Vagina (tissue), 2 donors: ENCODE measurements at regions not wholly inside any gene's neighbourhood (a gene's known extent, or its start where the extent isn't known, plus 50 kb on each side); places are given as distances from the start of the nearest gene placed in this dataset.
"Not testable (repeated sequence)": the region's sequence is repeated elsewhere in the genome, so short reads cannot be mapped to it uniquely, and the experiment has no call there.

Experiments used
- POLR2A ChIP-seq, 2 donors: fragments of 450-650 bp; IDR thresholded peaks; one replicate each; pipeline ENCODE4 v1.6.1; 2017; ENCODE audit warnings: antibody characterized with exemption in 2 of 2, mild to moderate bottlenecking in 2 of 2, moderate library complexity in 2 of 2
- POLR2AphosphoS5 ChIP-seq, 2 donors: sonication (generic); formaldehyde crosslinking; IDR thresholded peaks; one replicate each; pipeline ENCODE4 v1.9.0; 2017; ENCODE audit warnings: antibody characterized with exemption in 2 of 2, mild to moderate bottlenecking in 2 of 2, low read depth in 1 of 2; ENCODE audit not compliant: insufficient read depth in 1 of 2
- TF ChIP-seq, protein P1 (sequence below), 3 experiments: fragments of 450-650 bp in 2 of 3; fragments of 200-600 bp in 1 of 3; sonication (generic) in 1 of 3; IDR thresholded peaks; one replicate each; pipeline ENCODE4 v1.5.1; 2017 to 2019; ENCODE audit warnings: antibody characterized with exemption in 3 of 3, mild to moderate bottlenecking in 2 of 3, moderate library complexity in 2 of 3

DNA sequence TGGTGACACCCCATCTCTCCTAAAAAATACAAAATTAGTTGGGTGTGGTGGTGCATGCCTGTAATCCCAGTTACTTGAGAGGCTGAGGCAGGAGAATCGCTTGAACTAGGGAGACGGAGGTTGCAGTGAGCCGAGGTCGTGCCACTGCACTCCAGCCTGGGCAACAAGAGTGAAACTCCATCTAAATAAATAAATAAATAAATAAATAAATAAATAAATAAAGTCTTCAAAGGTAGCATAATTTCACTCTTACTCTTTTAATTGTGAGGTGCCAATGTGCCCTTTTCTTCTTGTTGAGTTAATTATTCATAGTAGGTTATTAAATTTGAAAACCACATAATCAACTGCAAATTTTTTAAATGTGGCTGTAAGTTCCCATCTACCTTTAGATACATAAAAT lies 146.2 kb upstream of the SNX2 start:
- TF ChIP-seq, protein P1, sequence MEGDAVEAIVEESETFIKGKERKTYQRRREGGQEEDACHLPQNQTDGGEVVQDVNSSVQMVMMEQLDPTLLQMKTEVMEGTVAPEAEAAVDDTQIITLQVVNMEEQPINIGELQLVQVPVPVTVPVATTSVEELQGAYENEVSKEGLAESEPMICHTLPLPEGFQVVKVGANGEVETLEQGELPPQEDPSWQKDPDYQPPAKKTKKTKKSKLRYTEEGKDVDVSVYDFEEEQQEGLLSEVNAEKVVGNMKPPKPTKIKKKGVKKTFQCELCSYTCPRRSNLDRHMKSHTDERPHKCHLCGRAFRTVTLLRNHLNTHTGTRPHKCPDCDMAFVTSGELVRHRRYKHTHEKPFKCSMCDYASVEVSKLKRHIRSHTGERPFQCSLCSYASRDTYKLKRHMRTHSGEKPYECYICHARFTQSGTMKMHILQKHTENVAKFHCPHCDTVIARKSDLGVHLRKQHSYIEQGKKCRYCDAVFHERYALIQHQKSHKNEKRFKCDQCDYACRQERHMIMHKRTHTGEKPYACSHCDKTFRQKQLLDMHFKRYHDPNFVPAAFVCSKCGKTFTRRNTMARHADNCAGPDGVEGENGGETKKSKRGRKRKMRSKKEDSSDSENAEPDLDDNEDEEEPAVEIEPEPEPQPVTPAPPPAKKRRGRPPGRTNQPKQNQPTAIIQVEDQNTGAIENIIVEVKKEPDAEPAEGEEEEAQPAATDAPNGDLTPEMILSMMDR (IDR thresholded peaks at IDR 0.05), result not testable (repeated sequence)
- not testable (repeated sequence) for TF ChIP-seq POLR2AphosphoS5 (IDR thresholded peaks at IDR 0.05; ENCODE audit: insufficient read depth in 1 of 2, low read depth in 1 of 2); POLR2A (IDR thresholded peaks at IDR 0.05)
